A549 (cell line): ENCODE measurements at regions not wholly inside any gene's neighbourhood (a gene's known extent, or its start where the extent isn't known, plus 50 kb on each side); places are given as distances from the start of the nearest gene placed in this dataset.

Experiments used
- ATAC-seq, 2 experiments: fragments of 200-7000 bp in 1 of 2; fragments of >200 bp in 1 of 2; cut with Nextera tagmentation in 1 of 2; cut with Tn5 transposase in 1 of 2; 3 replicates each; pipeline versions ENCODE4 v1.8.0 to v1.9.1; 2018 to 2020; ENCODE audit warnings: mild to moderate bottlenecking in 1 of 2, moderate library complexity in 1 of 2
- CTCF ChIA-PET: fragments of 300-600 bp; sonication (Branson Sonifier 250); formaldehyde crosslinking; extraction: SDS; loops from one replicate; lab custom pipeline; 2021; ENCODE audit warnings: antibody characterized with exemption, inconsistent platforms; lab: Yijun Ruan, JAX
- POLR2A ChIA-PET: fragments of 350-600 bp; formaldehyde crosslinking; extraction: SDS; loops from one replicate; lab custom pipeline; 2021; ENCODE audit warnings: antibody characterized with exemption, inconsistent platforms; lab: Yijun Ruan, JAX
- DNase-seq, 2 experiments: peaks; one replicate each; pipeline versions ENCODE4 v3.0.0 to v3.0.0-alpha.2; 2011 to 2016; ENCODE audit warnings: low read depth in 1 of 2, low spot score in 1 of 2
- FAIRE-seq: peaks from 2 replicates; lab custom pipeline; 2011; peaks lifted over from hg19 to GRCh38; lab: Jason Lieb, UNC
- H3K27ac ChIP-seq, 2 experiments: fragments of >200 bp; sonication (Bioruptor Twin); formaldehyde crosslinking; 3 replicates each; pipeline ENCODE4 v1.5.1; 2016 to 2017
- H3K4me1 ChIP-seq: fragments of >200 bp; sonication (Bioruptor Twin); formaldehyde crosslinking; 3 replicates; pipeline ENCODE4 v1.6.1; 2016
- H3K4me2 ChIP-seq: fragments of >200 bp; sonication (Bioruptor Twin); formaldehyde crosslinking; 3 replicates; pipeline ENCODE4 v1.6.1; 2016
- H3K4me3 ChIP-seq: fragments of >200 bp; sonication (Bioruptor Twin); formaldehyde crosslinking; 3 replicates; pipeline ENCODE4 v1.5.1; 2016
- H3K9me3 ChIP-seq: fragments of >200 bp; sonication (Bioruptor Twin); formaldehyde crosslinking; 3 replicates; pipeline ENCODE4 v1.6.1; 2016
- CBX2 ChIP-seq: fragments of 200-600 bp; sonication (generic); IDR thresholded peaks from 2 replicates; pipeline ENCODE4 v1.6.1; 2016; ENCODE audit warnings: low read depth, mild to moderate bottlenecking, borderline replicate concordance
- CEBPB ChIP-seq, 2 experiments: fragments of >200 bp in 1 of 2; sonication (Bioruptor Twin) in 1 of 2; formaldehyde crosslinking in 1 of 2; IDR thresholded peaks; 2 replicates each; pipeline ENCODE4 v1.6.1; 2012 to 2016
- FOSL2 ChIP-seq, 2 experiments: fragments of 450-650 bp in 1 of 2; fragments of >200 bp in 1 of 2; sonication (Bioruptor Twin) in 1 of 2; formaldehyde crosslinking; IDR thresholded peaks; 2 replicates each; pipeline versions ENCODE4 v1.5.0 to v1.6.1; 2016 to 2020; ENCODE audit warnings: mild to moderate bottlenecking in 1 of 2, moderate library complexity in 1 of 2
- FOXS1 ChIP-seq: fragments of 250-450 bp; sonication (Bioruptor Pico); IDR thresholded peaks from 2 replicates; pipeline ENCODE4 v1.5.0; 2020; ENCODE audit warnings: mild to moderate bottlenecking, moderate library complexity
- HDAC2 ChIP-seq: fragments of 200-600 bp; sonication (generic); IDR thresholded peaks from 2 replicates; pipeline ENCODE4 v1.6.1; 2016
- HOXA7 ChIP-seq: fragments of 250-450 bp; sonication (Bioruptor Pico); IDR thresholded peaks from 2 replicates; pipeline ENCODE4 v1.5.0; 2020; ENCODE audit warnings: mild to moderate bottlenecking, moderate library complexity
- JUN ChIP-seq, 2 experiments: fragments of >200 bp; sonication (Bioruptor Twin); formaldehyde crosslinking; IDR thresholded peaks; 2 replicates in 1 of 2; 3 replicates in 1 of 2; pipeline ENCODE4 v1.6.1; 2016 to 2017
- NFE2L2 ChIP-seq: fragments of 150-350 bp; conservative IDR thresholded peaks from 2 replicates; pipeline ENCODE4 v1.6.1; 2014; ENCODE audit warnings: low read length
- POLR2A ChIP-seq: IDR thresholded peaks from 2 replicates; pipeline ENCODE4 v1.6.1; 2012; ENCODE audit warnings: mild to moderate bottlenecking, low read length
- POLR2AphosphoS2 ChIP-seq: conservative IDR thresholded peaks from 2 replicates; pipeline ENCODE4 v1.6.1; 2012; ENCODE audit warnings: low read length, improper control_type of control experiment, inconsistent platforms
- RAD21 ChIP-seq, 2 experiments: fragments of >200 bp in 1 of 2; sonication (Bioruptor Twin) in 1 of 2; formaldehyde crosslinking in 1 of 2; IDR thresholded peaks in 1 of 2; conservative IDR thresholded peaks in 1 of 2; 2 replicates in 1 of 2; 3 replicates in 1 of 2; pipeline ENCODE4 v1.6.1; 2012 to 2018; ENCODE audit warnings: inconsistent platforms in 1 of 2
- RNF2 ChIP-seq: fragments of 200-600 bp; sonication (generic); IDR thresholded peaks from 2 replicates; pipeline ENCODE4 v1.6.1; 2016; ENCODE audit warnings: low read depth, mild to moderate bottlenecking, antibody characterized with exemption, moderate library complexity, borderline replicate concordance
- SMC3 ChIP-seq: fragments of >200 bp; sonication (Bioruptor Twin); formaldehyde crosslinking; IDR thresholded peaks from 3 replicates; pipeline ENCODE4 v1.6.1; 2018; ENCODE audit warnings: inconsistent platforms
- TFCP2L1 ChIP-seq: fragments of 250-450 bp; sonication (Bioruptor Pico); IDR thresholded peaks from 2 replicates; pipeline ENCODE4 v1.5.0; 2021; ENCODE audit warnings: mild to moderate bottlenecking
- WGBS: methylation state at CpG from one replicate; pipeline ENCODE4 v1.1.6; 2017; ENCODE audit errors: missing lambda C conversion rate; 5-methylcytosine and 5-hydroxymethylcytosine counted together
- TF ChIP-seq, protein P1 (sequence below): IDR thresholded peaks from 2 replicates; pipeline ENCODE4 v1.6.1; 2012; ENCODE audit warnings: low read depth, borderline replicate concordance
- TF ChIP-seq, protein P2 (sequence below): fragments of 200-600 bp; sonication (generic); IDR thresholded peaks from 2 replicates; pipeline ENCODE4 v1.6.1; 2016; ENCODE audit warnings: antibody characterized with exemption, mild to moderate bottlenecking, moderate library complexity
- TF ChIP-seq, protein P3 (sequence below): fragments of >200 bp; sonication (Bioruptor Twin); formaldehyde crosslinking; IDR thresholded peaks from 3 replicates; pipeline ENCODE4 v1.5.1; 2016
- TF ChIP-seq, protein P4 (sequence below): fragments of 250-450 bp; sonication (Bioruptor Pico); IDR thresholded peaks from 2 replicates; pipeline ENCODE4 v1.5.0; 2020; ENCODE audit warnings: low read depth, mild to moderate bottlenecking, moderate library complexity

DNA sequence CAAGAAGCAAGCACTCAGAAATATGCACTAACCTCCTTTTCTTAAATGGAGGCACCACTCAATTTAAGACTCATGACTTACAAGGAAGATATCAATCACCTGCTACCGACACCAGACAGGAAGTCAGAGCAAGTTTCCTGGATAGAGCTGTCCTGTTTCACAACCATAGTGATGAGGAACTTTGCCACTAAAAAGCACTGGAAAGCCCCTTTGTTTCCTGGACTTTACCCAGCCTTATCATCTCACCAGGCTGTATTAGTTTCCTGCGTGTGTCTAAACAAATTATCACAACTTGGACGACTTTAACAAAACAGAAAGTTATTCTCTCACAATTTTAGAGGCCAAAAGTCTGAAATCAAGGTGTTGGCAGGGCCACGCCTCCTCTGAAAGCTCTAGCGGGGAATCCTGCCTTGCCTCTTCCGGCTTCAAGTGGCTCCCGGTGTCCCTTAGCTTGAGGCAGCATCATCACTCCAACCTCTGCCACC is 253.8 kb upstream of the STXBP5 start:
- peak in 1 of 2 experiments; percentile 17 for DNase-seq
- ChIA-PET CTCF (no interaction called here), POLR2A (no interaction called here)
- WGBS: 58% methylated on average over 7 of the region's 7 CpGs
- TF ChIP-seq, protein P1, sequence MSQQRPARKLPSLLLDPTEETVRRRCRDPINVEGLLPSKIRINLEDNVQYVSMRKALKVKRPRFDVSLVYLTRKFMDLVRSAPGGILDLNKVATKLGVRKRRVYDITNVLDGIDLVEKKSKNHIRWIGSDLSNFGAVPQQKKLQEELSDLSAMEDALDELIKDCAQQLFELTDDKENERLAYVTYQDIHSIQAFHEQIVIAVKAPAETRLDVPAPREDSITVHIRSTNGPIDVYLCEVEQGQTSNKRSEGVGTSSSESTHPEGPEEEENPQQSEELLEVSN: no peak
- no peak for TF ChIP-seq HOXA7 (CRISPR knock-in tag)
- TF ChIP-seq RNF2: no peak
- TF ChIP-seq JUN (IDR thresholded peaks at IDR 0.05): no peak
- no peak for TF ChIP-seq POLR2AphosphoS2
- TF ChIP-seq RAD21 (conservative IDR thresholded peaks at IDR 0.05 in 1 of 2, IDR thresholded peaks at IDR 0.05 in 1 of 2): no peak
- no peak for TF ChIP-seq FOSL2 (IDR thresholded peaks at IDR 0.05)
- TF ChIP-seq FOSL2 (CRISPR knock-in tag; IDR thresholded peaks at IDR 0.05): no peak
- TF ChIP-seq, protein P2, sequence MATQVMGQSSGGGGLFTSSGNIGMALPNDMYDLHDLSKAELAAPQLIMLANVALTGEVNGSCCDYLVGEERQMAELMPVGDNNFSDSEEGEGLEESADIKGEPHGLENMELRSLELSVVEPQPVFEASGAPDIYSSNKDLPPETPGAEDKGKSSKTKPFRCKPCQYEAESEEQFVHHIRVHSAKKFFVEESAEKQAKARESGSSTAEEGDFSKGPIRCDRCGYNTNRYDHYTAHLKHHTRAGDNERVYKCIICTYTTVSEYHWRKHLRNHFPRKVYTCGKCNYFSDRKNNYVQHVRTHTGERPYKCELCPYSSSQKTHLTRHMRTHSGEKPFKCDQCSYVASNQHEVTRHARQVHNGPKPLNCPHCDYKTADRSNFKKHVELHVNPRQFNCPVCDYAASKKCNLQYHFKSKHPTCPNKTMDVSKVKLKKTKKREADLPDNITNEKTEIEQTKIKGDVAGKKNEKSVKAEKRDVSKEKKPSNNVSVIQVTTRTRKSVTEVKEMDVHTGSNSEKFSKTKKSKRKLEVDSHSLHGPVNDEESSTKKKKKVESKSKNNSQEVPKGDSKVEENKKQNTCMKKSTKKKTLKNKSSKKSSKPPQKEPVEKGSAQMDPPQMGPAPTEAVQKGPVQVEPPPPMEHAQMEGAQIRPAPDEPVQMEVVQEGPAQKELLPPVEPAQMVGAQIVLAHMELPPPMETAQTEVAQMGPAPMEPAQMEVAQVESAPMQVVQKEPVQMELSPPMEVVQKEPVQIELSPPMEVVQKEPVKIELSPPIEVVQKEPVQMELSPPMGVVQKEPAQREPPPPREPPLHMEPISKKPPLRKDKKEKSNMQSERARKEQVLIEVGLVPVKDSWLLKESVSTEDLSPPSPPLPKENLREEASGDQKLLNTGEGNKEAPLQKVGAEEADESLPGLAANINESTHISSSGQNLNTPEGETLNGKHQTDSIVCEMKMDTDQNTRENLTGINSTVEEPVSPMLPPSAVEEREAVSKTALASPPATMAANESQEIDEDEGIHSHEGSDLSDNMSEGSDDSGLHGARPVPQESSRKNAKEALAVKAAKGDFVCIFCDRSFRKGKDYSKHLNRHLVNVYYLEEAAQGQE: no peak
- TF ChIP-seq TFCP2L1: no peak
- TF ChIP-seq FOXS1 (CRISPR knock-in tag): no peak
- TF ChIP-seq, protein P3, sequence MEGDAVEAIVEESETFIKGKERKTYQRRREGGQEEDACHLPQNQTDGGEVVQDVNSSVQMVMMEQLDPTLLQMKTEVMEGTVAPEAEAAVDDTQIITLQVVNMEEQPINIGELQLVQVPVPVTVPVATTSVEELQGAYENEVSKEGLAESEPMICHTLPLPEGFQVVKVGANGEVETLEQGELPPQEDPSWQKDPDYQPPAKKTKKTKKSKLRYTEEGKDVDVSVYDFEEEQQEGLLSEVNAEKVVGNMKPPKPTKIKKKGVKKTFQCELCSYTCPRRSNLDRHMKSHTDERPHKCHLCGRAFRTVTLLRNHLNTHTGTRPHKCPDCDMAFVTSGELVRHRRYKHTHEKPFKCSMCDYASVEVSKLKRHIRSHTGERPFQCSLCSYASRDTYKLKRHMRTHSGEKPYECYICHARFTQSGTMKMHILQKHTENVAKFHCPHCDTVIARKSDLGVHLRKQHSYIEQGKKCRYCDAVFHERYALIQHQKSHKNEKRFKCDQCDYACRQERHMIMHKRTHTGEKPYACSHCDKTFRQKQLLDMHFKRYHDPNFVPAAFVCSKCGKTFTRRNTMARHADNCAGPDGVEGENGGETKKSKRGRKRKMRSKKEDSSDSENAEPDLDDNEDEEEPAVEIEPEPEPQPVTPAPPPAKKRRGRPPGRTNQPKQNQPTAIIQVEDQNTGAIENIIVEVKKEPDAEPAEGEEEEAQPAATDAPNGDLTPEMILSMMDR: no peak
- no peak for TF ChIP-seq POLR2A
- TF ChIP-seq HDAC2: no peak
- H3K4me1 ChIP-seq: peaks cover 9% of the 10 kb centered on the region; the same call in 2 of the 3 replicates
- H3K27ac ChIP-seq: peak overlapping the region in 1 of 2 experiments; percentile 52; a peak in 3 of 6 replicates
- no peak for FAIRE-seq
- peak in 1 of 2 experiments; percentile 30; a peak in 2 of 6 replicates for ATAC-seq
- H3K9me3 ChIP-seq: no peaks in the 10 kb centered on the region
- 0 out of 3 replicates have a peak overlapping the region, but pooled peaks have one; percentile 30 for H3K4me2 ChIP-seq
- no peak overlapping the region for H3K4me3 ChIP-seq

DNA sequence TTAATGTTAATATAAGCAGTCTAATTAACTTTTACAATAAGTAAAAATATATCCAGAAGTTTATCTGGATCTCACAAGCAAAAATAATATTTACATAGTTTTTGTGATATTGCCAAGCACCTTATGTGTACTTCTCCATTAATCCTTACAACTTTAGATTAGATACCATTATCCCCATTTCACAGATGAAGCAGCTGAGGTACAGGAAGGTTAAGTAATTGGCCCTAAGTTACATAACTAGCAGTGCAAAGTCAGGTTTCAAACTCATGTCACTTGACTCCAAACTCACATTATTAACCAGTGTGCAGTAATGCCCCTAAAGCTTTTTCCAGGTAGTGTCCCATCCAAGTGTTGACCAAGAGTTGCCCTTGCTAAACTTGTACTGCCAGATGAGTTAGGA is 248.6 kb upstream of the STXBP5 start:
- ChIA-PET CTCF (no interaction called here), POLR2A (no interaction called here)
- Histone ChIP-seq H3K4me2 (no peak overlapping the region), H3K9me3 (no peaks in the 10 kb centered on the region)
- TF ChIP-seq CBX2: no peak
- TF ChIP-seq CEBPB (IDR thresholded peaks at IDR 0.05): no peak
- no peak for TF ChIP-seq FOXS1 (CRISPR knock-in tag)
- TF ChIP-seq HDAC2: no peak
- TF ChIP-seq SMC3: no peak
- no peak for TF ChIP-seq NFE2L2
- TF ChIP-seq, protein P4, sequence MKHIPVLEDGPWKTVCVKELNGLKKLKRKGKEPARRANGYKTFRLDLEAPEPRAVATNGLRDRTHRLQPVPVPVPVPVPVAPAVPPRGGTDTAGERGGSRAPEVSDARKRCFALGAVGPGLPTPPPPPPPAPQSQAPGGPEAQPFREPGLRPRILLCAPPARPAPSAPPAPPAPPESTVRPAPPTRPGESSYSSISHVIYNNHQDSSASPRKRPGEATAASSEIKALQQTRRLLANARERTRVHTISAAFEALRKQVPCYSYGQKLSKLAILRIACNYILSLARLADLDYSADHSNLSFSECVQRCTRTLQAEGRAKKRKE (CRISPR knock-in tag): no peak
- no peak for TF ChIP-seq RAD21 (conservative IDR thresholded peaks at IDR 0.05 in 1 of 2, IDR thresholded peaks at IDR 0.05 in 1 of 2)
- TF ChIP-seq, all 56 proteins: peak for 0
- ATAC-seq (no peak), FAIRE-seq (no peak), DNase-seq (no peak)
- no peak overlapping the region for H3K4me3 ChIP-seq
- no peaks in the 10 kb centered on the region for H3K4me1 ChIP-seq
- no peak overlapping the region for H3K27ac ChIP-seq
